ENCODE measurements at regions not wholly inside any gene's neighbourhood (a gene's known extent, or its start where the extent isn't known, plus 50 kb on each side); places are given as distances from the start of the nearest gene placed in this dataset.

DNA sequence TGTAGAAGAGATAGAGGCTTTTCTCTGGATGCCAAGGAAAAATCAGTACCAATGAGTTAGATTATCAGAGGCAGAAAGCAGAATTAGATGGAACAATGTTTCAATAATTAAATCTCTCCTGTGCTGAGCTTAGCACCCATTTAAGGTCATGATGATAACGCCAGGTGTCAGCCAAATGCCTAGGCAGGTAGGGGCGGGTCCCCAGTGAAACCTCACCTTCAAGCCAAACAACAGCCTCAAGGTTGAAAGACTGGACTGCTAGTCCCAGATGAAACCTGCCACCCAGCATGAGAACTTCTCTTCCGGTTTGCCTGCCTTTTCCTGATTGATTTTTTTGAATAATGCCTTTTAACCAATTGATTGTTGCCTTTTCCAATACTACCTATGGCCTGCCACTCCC lies 363.0 kb downstream of the PLOD2 start:
- DNase-seq = no peak
- H3K9ac ChIP-seq (ENCODE audit: insufficient read depth, low read length, poor library complexity, severe bottlenecking) = no peak overlapping the region
- H3K27ac Mint-ChIP-seq = no peak overlapping the region
- no peak overlapping the region for H3K4me3 Mint-ChIP-seq
- no peaks in the 10 kb centered on the region for H3K4me1 Mint-ChIP-seq
- H3K4me3 ChIP-seq (replicated peaks in 1 of 3; ENCODE audit: low read depth in 2 of 3, low read length in 3 of 3) = no peak overlapping the region
- H3K36me3 Mint-ChIP-seq = no peaks in the 10 kb centered on the region
- no peaks in the 10 kb centered on the region for H3K27me3 ChIP-seq (ENCODE audit: control insufficient read depth in 2 of 2, insufficient read depth in 2 of 2, low read length in 2 of 2)
- no peak overlapping the region for H3K4me2 ChIP-seq (replicated peaks; ENCODE audit: extremely low read depth, low read length, poor library complexity, severe bottlenecking)
- H3K79me2 ChIP-seq (ENCODE audit: insufficient read depth, low read length) = no peaks in the 10 kb centered on the region
- no peaks in the 10 kb centered on the region for H3K36me3 ChIP-seq (replicated peaks in 1 of 2; ENCODE audit: control insufficient read depth in 1 of 2, insufficient read depth in 2 of 2, low read length in 2 of 2)
- H3K4me1 ChIP-seq (ENCODE audit: control insufficient read depth in 1 of 2, insufficient read depth in 2 of 2, low read length in 2 of 2) = no peaks in the 10 kb centered on the region
- H4K20me1 ChIP-seq (ENCODE audit: insufficient read depth, low read length) = no peaks in the 10 kb centered on the region
- 48% methylated on average over 3 of the region's 3 CpGs for WGBS (ENCODE audit: insufficient coverage)
- H2AFZ ChIP-seq (ENCODE audit: insufficient read depth, low read depth, low read length, poor library complexity, severe bottlenecking) = no peak overlapping the region
- TF ChIP-seq, protein P1, sequence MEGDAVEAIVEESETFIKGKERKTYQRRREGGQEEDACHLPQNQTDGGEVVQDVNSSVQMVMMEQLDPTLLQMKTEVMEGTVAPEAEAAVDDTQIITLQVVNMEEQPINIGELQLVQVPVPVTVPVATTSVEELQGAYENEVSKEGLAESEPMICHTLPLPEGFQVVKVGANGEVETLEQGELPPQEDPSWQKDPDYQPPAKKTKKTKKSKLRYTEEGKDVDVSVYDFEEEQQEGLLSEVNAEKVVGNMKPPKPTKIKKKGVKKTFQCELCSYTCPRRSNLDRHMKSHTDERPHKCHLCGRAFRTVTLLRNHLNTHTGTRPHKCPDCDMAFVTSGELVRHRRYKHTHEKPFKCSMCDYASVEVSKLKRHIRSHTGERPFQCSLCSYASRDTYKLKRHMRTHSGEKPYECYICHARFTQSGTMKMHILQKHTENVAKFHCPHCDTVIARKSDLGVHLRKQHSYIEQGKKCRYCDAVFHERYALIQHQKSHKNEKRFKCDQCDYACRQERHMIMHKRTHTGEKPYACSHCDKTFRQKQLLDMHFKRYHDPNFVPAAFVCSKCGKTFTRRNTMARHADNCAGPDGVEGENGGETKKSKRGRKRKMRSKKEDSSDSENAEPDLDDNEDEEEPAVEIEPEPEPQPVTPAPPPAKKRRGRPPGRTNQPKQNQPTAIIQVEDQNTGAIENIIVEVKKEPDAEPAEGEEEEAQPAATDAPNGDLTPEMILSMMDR (IDR thresholded peaks at IDR 0.05) = no peak
- no peak overlapping the region for H3K27ac ChIP-seq (ENCODE audit: low read depth in 1 of 2, low read length in 2 of 2)
- no peaks in the 10 kb centered on the region for H3K27me3 Mint-ChIP-seq (ENCODE audit: low read depth in 3 of 3)
- peaks cover 2 to 13% (median 6%) of the 10 kb centered on the region in 7 donors for H3K9me3 Mint-ChIP-seq
- intact Hi-C loops (cut with micrococcal nuclease) = no loop called here
- H3K9me3 ChIP-seq (replicated peaks in 1 of 2; ENCODE audit: control insufficient read depth in 1 of 2, insufficient read depth in 1 of 2, low read length in 2 of 2) = peaks cover 7 to 9% of the 10 kb centered on the region in 2 donors

DNA sequence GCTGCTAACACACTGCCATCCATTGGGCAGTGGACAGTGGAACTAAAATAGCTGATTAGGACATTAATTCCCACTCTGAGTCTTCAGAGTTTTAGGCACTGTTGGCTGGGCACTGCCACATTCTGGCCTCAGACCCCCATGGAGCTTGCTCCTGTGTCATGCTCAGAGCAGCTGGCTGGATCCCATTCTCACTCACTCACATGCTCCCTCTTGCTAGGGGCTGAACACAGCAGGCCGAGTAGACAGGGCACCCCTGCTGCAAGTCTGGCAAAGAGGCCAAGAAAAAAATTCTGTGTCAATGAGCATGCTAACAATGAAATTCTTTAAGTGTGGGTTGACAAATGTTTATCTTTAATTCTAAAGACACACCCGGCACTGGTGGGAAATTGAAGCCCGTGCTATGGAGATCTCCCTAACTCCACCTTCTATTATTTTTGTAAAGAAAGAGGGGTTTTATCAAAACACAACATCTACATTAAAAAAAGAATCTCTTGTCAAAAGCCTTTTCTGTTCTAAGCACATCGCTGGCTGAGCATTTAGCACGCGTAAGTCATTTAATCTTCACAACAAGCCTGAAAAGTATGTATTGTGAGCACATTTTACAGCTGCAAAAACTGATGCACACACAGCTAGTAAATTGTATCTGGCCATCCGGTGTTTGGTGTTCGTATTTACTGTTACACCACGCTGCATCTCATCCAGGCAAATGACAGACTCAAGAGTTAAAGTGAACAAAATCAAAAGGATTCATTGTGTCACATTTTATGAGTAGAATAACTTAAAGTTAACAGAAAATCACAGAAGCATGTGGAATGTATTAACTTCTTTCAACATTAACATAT lies 362.1 kb downstream of the PLOD2 start:
- H3K9ac ChIP-seq (ENCODE audit: insufficient read depth, low read length, poor library complexity, severe bottlenecking) = no peak overlapping the region
- H3K27me3 ChIP-seq (ENCODE audit: control insufficient read depth in 2 of 2, insufficient read depth in 2 of 2, low read length in 2 of 2) = no peaks in the 10 kb centered on the region
- TF ChIP-seq, protein P1 (IDR thresholded peaks at IDR 0.05) = no peak
- no peak overlapping the region for H3K27ac ChIP-seq (ENCODE audit: low read depth in 1 of 2, low read length in 2 of 2)
- H3K9me3 ChIP-seq (replicated peaks in 1 of 2; ENCODE audit: control insufficient read depth in 1 of 2, insufficient read depth in 1 of 2, low read length in 2 of 2) = peaks cover 7% of the 10 kb centered on the region in 2 donors
- 60% methylated on average over 1 of the region's 9 CpGs for WGBS (ENCODE audit: insufficient coverage)
- intact Hi-C loops (cut with micrococcal nuclease) = no loop called here
- H2AFZ ChIP-seq (ENCODE audit: insufficient read depth, low read depth, low read length, poor library complexity, severe bottlenecking) = no peak overlapping the region
- no peaks in the 10 kb centered on the region for H3K4me1 Mint-ChIP-seq
- H3K36me3 ChIP-seq (replicated peaks in 1 of 2; ENCODE audit: control insufficient read depth in 1 of 2, insufficient read depth in 2 of 2, low read length in 2 of 2) = no peaks in the 10 kb centered on the region
- H3K36me3 Mint-ChIP-seq = no peaks in the 10 kb centered on the region
- H3K9me3 Mint-ChIP-seq = peaks cover 2 to 10% (median 5%) of the 10 kb centered on the region in 7 donors
- no peak overlapping the region for H3K4me3 ChIP-seq (replicated peaks in 1 of 3; ENCODE audit: low read depth in 2 of 3, low read length in 3 of 3)
- no peak overlapping the region for H3K4me2 ChIP-seq (replicated peaks; ENCODE audit: extremely low read depth, low read length, poor library complexity, severe bottlenecking)
- no peak overlapping the region for H3K27ac Mint-ChIP-seq
- no peaks in the 10 kb centered on the region for H3K79me2 ChIP-seq (ENCODE audit: insufficient read depth, low read length)
- no peaks in the 10 kb centered on the region for H3K27me3 Mint-ChIP-seq (ENCODE audit: low read depth in 3 of 3)
- no peaks in the 10 kb centered on the region for H4K20me1 ChIP-seq (ENCODE audit: insufficient read depth, low read length)
- no peak overlapping the region for H3K4me3 Mint-ChIP-seq
- no peaks in the 10 kb centered on the region for H3K4me1 ChIP-seq (ENCODE audit: control insufficient read depth in 1 of 2, insufficient read depth in 2 of 2, low read length in 2 of 2)
- no peak for DNase-seq

Measured in CD14-positive monocyte (primary cell).